ENCODE measurements at regions not wholly inside any gene's neighbourhood (a gene's known extent, or its start where the extent isn't known, plus 50 kb on each side); places are given as distances from the start of the nearest gene placed in this dataset.

- TF ChIP-seq ZFX (IDR thresholded peaks at IDR 0.05), result no peak
- TF ChIP-seq CTCF (conservative IDR thresholded peaks at IDR 0.05), result no peak
- H3K27ac ChIP-seq, result no peak overlapping the region
Observed at GRCh38 chr5:52727020-52727419, 60.7 kb upstream of the ITGA1 start.

- H3K27ac ChIP-seq, result peak overlapping the region; percentile 71
- TF ChIP-seq ZFX (IDR thresholded peaks at IDR 0.05), result no peak
- peak; percentile 6; the same call in 1 of the 2 replicates for TF ChIP-seq CTCF (conservative IDR thresholded peaks at IDR 0.05)
Observed at GRCh38 chr5:52727576-52727975, 60.1 kb upstream of the ITGA1 start.

- H3K27ac ChIP-seq, result no peak overlapping the region; the same call in 1 of the 2 replicates
- TF ChIP-seq ZFX (IDR thresholded peaks at IDR 0.05) (no peak), CTCF (conservative IDR thresholded peaks at IDR 0.05) (no peak)
Observed at GRCh38 chr5:52728224-52728623, 59.5 kb upstream of the ITGA1 start.

GRCh38 chr5:52728686-52729085, 59.0 kb upstream of the ITGA1 start:
- H3K27ac ChIP-seq, result no peak overlapping the region
- TF ChIP-seq ZFX (IDR thresholded peaks at IDR 0.05), result no peak

GRCh38 chr5:52731274-52732027, 56.3 kb upstream of the ITGA1 start:
- TF ChIP-seq CTCF (conservative IDR thresholded peaks at IDR 0.05) (no peak), ZFX (IDR thresholded peaks at IDR 0.05) (no peak)
- no peak overlapping the region for H3K27ac ChIP-seq

GRCh38 chr5:52734557-52734956, 53.2 kb upstream of the ITGA1 start:
- no peak for TF ChIP-seq ZFX (IDR thresholded peaks at IDR 0.05)
- no peak for TF ChIP-seq CTCF (conservative IDR thresholded peaks at IDR 0.05)
- no peak overlapping the region for H3K27ac ChIP-seq

GRCh38 chr5:52735139-52735538, 52.6 kb upstream of the ITGA1 start:
- no peak overlapping the region for H3K27ac ChIP-seq
- TF ChIP-seq ZFX (IDR thresholded peaks at IDR 0.05) (no peak), CTCF (conservative IDR thresholded peaks at IDR 0.05) (no peak)

Data from C4-2B (cell line).